ENCODE measurements at regions not wholly inside any gene's neighbourhood (a gene's known extent, or its start where the extent isn't known, plus 50 kb on each side); places are given as distances from the start of the nearest gene placed in this dataset.

DNA sequence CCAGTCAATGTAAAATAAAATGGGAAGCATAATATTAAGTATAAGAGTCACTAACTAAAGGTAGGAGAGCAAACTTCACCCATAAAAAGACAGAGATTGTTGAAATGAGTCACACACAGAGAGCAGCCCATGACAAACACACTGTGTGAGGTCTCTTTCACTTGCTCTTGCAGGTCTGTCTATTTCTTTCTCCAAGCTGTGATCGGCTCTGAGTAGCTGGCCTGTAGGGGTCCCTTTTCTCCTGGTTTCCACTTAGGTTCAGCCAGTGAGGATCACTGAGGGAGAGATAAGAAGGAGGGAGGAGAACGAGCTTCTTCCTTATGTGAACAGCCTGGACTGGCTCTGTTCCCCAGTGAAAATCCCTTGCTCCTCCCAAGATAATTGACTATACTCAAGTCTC lies 133.7 kb upstream of the HS3ST3A1 start:
- no peak for DNase-seq
- no peaks in the 10 kb centered on the region for H3K4me1 Mint-ChIP-seq
- H3K9me3 Mint-ChIP-seq (ENCODE audit: insufficient read depth): peaks cover 2% of the 10 kb centered on the region
- no peak overlapping the region for H3K27ac Mint-ChIP-seq
- CTCF ChIA-PET: no interaction called here
- no peaks in the 10 kb centered on the region for H3K27me3 Mint-ChIP-seq
- H3K9me3 ChIP-seq (ENCODE audit: control extremely low read depth in 1 of 3, control insufficient read depth in 2 of 3, insufficient read depth in 1 of 3, low read length in 2 of 3): peaks cover 0 to 7% (median 1%) of the 10 kb centered on the region in 3 donors
- no peak overlapping the region for H3K4me3 ChIP-seq (ENCODE audit: control extremely low read depth in 1 of 5, extremely low read depth in 1 of 5, insufficient read depth in 1 of 5, low read depth in 2 of 5, low read length in 4 of 5)
- no peak overlapping the region for H3K27ac ChIP-seq (ENCODE audit: low read length in 2 of 2)
- ATAC-seq (ENCODE audit: low read depth): no peak
- H3K4me3 Mint-ChIP-seq: no peak overlapping the region
- H3K4me2 ChIP-seq (replicated peaks; ENCODE audit: low read depth, low read length, poor library complexity, severe bottlenecking): no peak overlapping the region
- intact Hi-C loops (cut with micrococcal nuclease): no loop called here
- no peaks in the 10 kb centered on the region for H3K27me3 ChIP-seq (replicated peaks in 1 of 4; ENCODE audit: control extremely low read depth in 1 of 4, control insufficient read depth in 3 of 4, insufficient read depth in 4 of 4, low read length in 3 of 4)
- POLR2A ChIA-PET: no interaction called here
- no peaks in the 10 kb centered on the region for H3K36me3 ChIP-seq (replicated peaks in 1 of 2; ENCODE audit: control extremely low read depth in 1 of 2, control insufficient read depth in 1 of 2, extremely low read depth in 1 of 2, insufficient read depth in 2 of 2, low read length in 1 of 2)
- H4K20me1 ChIP-seq (ENCODE audit: control insufficient read depth, insufficient read depth, low read length, poor library complexity, severe bottlenecking): no peaks in the 10 kb centered on the region
- no peak overlapping the region for H2AFZ ChIP-seq (ENCODE audit: insufficient read depth, low read depth, low read length, poor library complexity, severe bottlenecking)
- no peaks in the 10 kb centered on the region for H3K79me2 ChIP-seq (ENCODE audit: control insufficient read depth, insufficient read depth, low read length)
- no peaks in the 10 kb centered on the region for H3K4me1 ChIP-seq (ENCODE audit: control insufficient read depth in 2 of 2, insufficient read depth in 2 of 2, low read length in 2 of 2)
- no peak overlapping the region for H3K9ac ChIP-seq (ENCODE audit: low read length)
- TF ChIP-seq, protein P1, sequence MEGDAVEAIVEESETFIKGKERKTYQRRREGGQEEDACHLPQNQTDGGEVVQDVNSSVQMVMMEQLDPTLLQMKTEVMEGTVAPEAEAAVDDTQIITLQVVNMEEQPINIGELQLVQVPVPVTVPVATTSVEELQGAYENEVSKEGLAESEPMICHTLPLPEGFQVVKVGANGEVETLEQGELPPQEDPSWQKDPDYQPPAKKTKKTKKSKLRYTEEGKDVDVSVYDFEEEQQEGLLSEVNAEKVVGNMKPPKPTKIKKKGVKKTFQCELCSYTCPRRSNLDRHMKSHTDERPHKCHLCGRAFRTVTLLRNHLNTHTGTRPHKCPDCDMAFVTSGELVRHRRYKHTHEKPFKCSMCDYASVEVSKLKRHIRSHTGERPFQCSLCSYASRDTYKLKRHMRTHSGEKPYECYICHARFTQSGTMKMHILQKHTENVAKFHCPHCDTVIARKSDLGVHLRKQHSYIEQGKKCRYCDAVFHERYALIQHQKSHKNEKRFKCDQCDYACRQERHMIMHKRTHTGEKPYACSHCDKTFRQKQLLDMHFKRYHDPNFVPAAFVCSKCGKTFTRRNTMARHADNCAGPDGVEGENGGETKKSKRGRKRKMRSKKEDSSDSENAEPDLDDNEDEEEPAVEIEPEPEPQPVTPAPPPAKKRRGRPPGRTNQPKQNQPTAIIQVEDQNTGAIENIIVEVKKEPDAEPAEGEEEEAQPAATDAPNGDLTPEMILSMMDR (IDR thresholded peaks at IDR 0.05): no peak
- no peak for TF ChIP-seq EZH2 (IDR thresholded peaks at IDR 0.05; ENCODE audit: borderline replicate concordance, insufficient read depth, low read depth, low read length, poor library complexity, severe bottlenecking)
- WGBS (ENCODE audit: insufficient coverage): no CpG with 5 or more reads among the region's 2 CpGs

DNA sequence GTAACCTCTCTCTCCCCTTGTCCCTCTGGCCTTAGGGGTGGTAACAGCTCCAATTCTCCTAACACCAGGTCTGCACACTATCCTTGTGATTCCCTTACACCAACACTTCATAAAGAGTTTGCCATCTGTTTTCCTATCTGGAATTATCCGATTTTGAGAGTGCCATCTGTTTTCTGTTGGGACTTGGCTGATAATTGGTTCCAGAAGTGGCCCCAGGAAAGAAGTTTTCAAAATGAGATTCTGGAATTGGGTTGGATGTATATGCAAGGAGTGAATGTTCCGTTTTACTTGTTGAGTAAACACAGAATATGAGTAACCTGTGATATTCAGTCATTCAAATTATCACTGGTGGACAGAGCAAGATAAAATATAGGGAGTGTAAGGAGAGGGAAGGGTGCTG lies 134.1 kb upstream of the HS3ST3A1 start:
- no peak for DNase-seq
- peaks cover 0 to 7% (median 1%) of the 10 kb centered on the region in 3 donors for H3K9me3 ChIP-seq (ENCODE audit: control extremely low read depth in 1 of 3, control insufficient read depth in 2 of 3, insufficient read depth in 1 of 3, low read length in 2 of 3)
- no CpG with 5 or more reads among the region's 2 CpGs for WGBS (ENCODE audit: insufficient coverage)
- no peaks in the 10 kb centered on the region for H3K4me1 ChIP-seq (ENCODE audit: control insufficient read depth in 2 of 2, insufficient read depth in 2 of 2, low read length in 2 of 2)
- H3K27me3 ChIP-seq (replicated peaks in 1 of 4; ENCODE audit: control extremely low read depth in 1 of 4, control insufficient read depth in 3 of 4, insufficient read depth in 4 of 4, low read length in 3 of 4): no peaks in the 10 kb centered on the region
- no peaks in the 10 kb centered on the region for H3K79me2 ChIP-seq (ENCODE audit: control insufficient read depth, insufficient read depth, low read length)
- TF ChIP-seq EZH2 (IDR thresholded peaks at IDR 0.05; ENCODE audit: borderline replicate concordance, insufficient read depth, low read depth, low read length, poor library complexity, severe bottlenecking): no peak
- TF ChIP-seq, protein P1 (IDR thresholded peaks at IDR 0.05): no peak
- H4K20me1 ChIP-seq (ENCODE audit: control insufficient read depth, insufficient read depth, low read length, poor library complexity, severe bottlenecking): no peaks in the 10 kb centered on the region
- Mint-ChIP-seq H3K4me1 (no peaks in the 10 kb centered on the region), H3K4me3 (no peak overlapping the region), H3K9me3 (ENCODE audit: insufficient read depth) (peaks cover 2% of the 10 kb centered on the region), H3K27ac (no peak overlapping the region), H3K27me3 (no peaks in the 10 kb centered on the region)
- ChIA-PET CTCF (no interaction called here), POLR2A (no interaction called here)
- H3K4me2 ChIP-seq (replicated peaks; ENCODE audit: low read depth, low read length, poor library complexity, severe bottlenecking): no peak overlapping the region
- no peak overlapping the region for H3K4me3 ChIP-seq (ENCODE audit: control extremely low read depth in 1 of 5, extremely low read depth in 1 of 5, insufficient read depth in 1 of 5, low read depth in 2 of 5, low read length in 4 of 5)
- H3K36me3 ChIP-seq (replicated peaks in 1 of 2; ENCODE audit: control extremely low read depth in 1 of 2, control insufficient read depth in 1 of 2, extremely low read depth in 1 of 2, insufficient read depth in 2 of 2, low read length in 1 of 2): no peaks in the 10 kb centered on the region
- intact Hi-C loops (cut with micrococcal nuclease): no loop called here
- H3K9ac ChIP-seq (ENCODE audit: low read length): no peak overlapping the region
- no peak overlapping the region for H3K27ac ChIP-seq (ENCODE audit: low read length in 2 of 2)
- H2AFZ ChIP-seq (ENCODE audit: insufficient read depth, low read depth, low read length, poor library complexity, severe bottlenecking): no peak overlapping the region
- no peak for ATAC-seq (ENCODE audit: low read depth)

Data from B cell (primary cell).